ENCODE measurements at regions not wholly inside any gene's neighbourhood (a gene's known extent, or its start where the extent isn't known, plus 50 kb on each side); places are given as distances from the start of the nearest gene placed in this dataset.

GRCh38 chr15:94086341-94086740 lies 145.0 kb upstream of the MCTP2 start:
- H3K9me3 ChIP-seq (ENCODE audit: control insufficient read depth, low read length), result no peaks in the 10 kb centered on the region
- no peaks in the 10 kb centered on the region for H3K4me1 ChIP-seq (ENCODE audit: control insufficient read depth, insufficient read depth, low read length)
- no peak for TF ChIP-seq CTCF (conservative IDR thresholded peaks at IDR 0.05)
- H3K27ac Mint-ChIP-seq, result no peak overlapping the region
- H3K4me1 Mint-ChIP-seq, result peaks cover 2% of the 10 kb centered on the region
- no peak for DNase-seq
- no peaks in the 10 kb centered on the region for H3K27me3 Mint-ChIP-seq (ENCODE audit: insufficient read depth)
- no peak overlapping the region for H3K4me3 ChIP-seq (ENCODE audit: low read length)
- H3K9ac ChIP-seq (ENCODE audit: extremely low read depth, low read length, poor library complexity, severe bottlenecking), result no peak overlapping the region
- no peak overlapping the region for H3K4me3 Mint-ChIP-seq
- no peaks in the 10 kb centered on the region for H3K36me3 Mint-ChIP-seq (ENCODE audit: low read depth)
- no peaks in the 10 kb centered on the region for H3K27me3 ChIP-seq (ENCODE audit: control insufficient read depth, insufficient read depth, low read length, poor library complexity, severe bottlenecking)
- no peaks in the 10 kb centered on the region for H3K9me3 Mint-ChIP-seq
- H3K27ac ChIP-seq (ENCODE audit: low read depth, low read length), result no peak overlapping the region
- H3K36me3 ChIP-seq (ENCODE audit: control insufficient read depth, insufficient read depth, low read length), result no peaks in the 10 kb centered on the region

- H3K9ac ChIP-seq (ENCODE audit: extremely low read depth, low read length, poor library complexity, severe bottlenecking), result no peak overlapping the region
- no peak for TF ChIP-seq CTCF (conservative IDR thresholded peaks at IDR 0.05)
- H3K4me1 ChIP-seq (ENCODE audit: control insufficient read depth, insufficient read depth, low read length), result no peaks in the 10 kb centered on the region
- H3K4me1 Mint-ChIP-seq, result peaks cover 8% of the 10 kb centered on the region
- no peaks in the 10 kb centered on the region for H3K27me3 Mint-ChIP-seq (ENCODE audit: insufficient read depth)
- H3K36me3 ChIP-seq (ENCODE audit: control insufficient read depth, insufficient read depth, low read length), result no peaks in the 10 kb centered on the region
- H3K4me3 Mint-ChIP-seq, result no peak overlapping the region
- DNase-seq, result no peak
- 90 to 94% methylated on average over 2 to 6 of the region's 6 CpGs for WGBS, 2 experiments (ENCODE audit: insufficient coverage in 1 of 2, insufficient read length in 1 of 2)
- H3K36me3 Mint-ChIP-seq (ENCODE audit: low read depth), result no peaks in the 10 kb centered on the region
- H3K9me3 Mint-ChIP-seq, result no peaks in the 10 kb centered on the region
- H3K9me3 ChIP-seq (ENCODE audit: control insufficient read depth, low read length), result no peaks in the 10 kb centered on the region
- no peak overlapping the region for H3K4me3 ChIP-seq (ENCODE audit: low read length)
- H3K27ac Mint-ChIP-seq, result no peak overlapping the region
- H3K27ac ChIP-seq (ENCODE audit: low read depth, low read length), result no peak overlapping the region
- H3K27me3 ChIP-seq (ENCODE audit: control insufficient read depth, insufficient read depth, low read length, poor library complexity, severe bottlenecking), result no peaks in the 10 kb centered on the region
Observed at GRCh38 chr15:94083467-94084052, 147.8 kb upstream of the MCTP2 start.

- WGBS, 2 experiments (ENCODE audit: insufficient coverage in 1 of 2, insufficient read length in 1 of 2), result 90 to 91% methylated on average over 4 of the region's 4 CpGs
- H3K27me3 Mint-ChIP-seq (ENCODE audit: insufficient read depth), result peaks cover 6% of the 10 kb centered on the region
- H3K4me1 ChIP-seq (ENCODE audit: control insufficient read depth, insufficient read depth, low read length), result no peaks in the 10 kb centered on the region
- H3K4me1 Mint-ChIP-seq, result peaks cover 8% of the 10 kb centered on the region
- no peaks in the 10 kb centered on the region for H3K36me3 Mint-ChIP-seq (ENCODE audit: low read depth)
- H3K4me3 Mint-ChIP-seq, result no peak overlapping the region
- H3K27me3 ChIP-seq (ENCODE audit: control insufficient read depth, insufficient read depth, low read length, poor library complexity, severe bottlenecking), result no peaks in the 10 kb centered on the region
- no peak for DNase-seq
- no peak overlapping the region for H3K9ac ChIP-seq (ENCODE audit: extremely low read depth, low read length, poor library complexity, severe bottlenecking)
- no peak overlapping the region for H3K27ac Mint-ChIP-seq
- no peaks in the 10 kb centered on the region for H3K9me3 Mint-ChIP-seq
- H3K36me3 ChIP-seq (ENCODE audit: control insufficient read depth, insufficient read depth, low read length), result no peaks in the 10 kb centered on the region
- no peak for TF ChIP-seq CTCF (conservative IDR thresholded peaks at IDR 0.05)
- H3K4me3 ChIP-seq (ENCODE audit: low read length), result no peak overlapping the region
- no peaks in the 10 kb centered on the region for H3K9me3 ChIP-seq (ENCODE audit: control insufficient read depth, low read length)
- no peak overlapping the region for H3K27ac ChIP-seq (ENCODE audit: low read depth, low read length)
Observed at GRCh38 chr15:94081829-94082228, 149.5 kb upstream of the MCTP2 start.

Data from endodermal cell (in vitro differentiated cells).